Endodermal cell (in vitro differentiated cells): ENCODE measurements at regions not wholly inside any gene's neighbourhood (a gene's known extent, or its start where the extent isn't known, plus 50 kb on each side); places are given as distances from the start of the nearest gene placed in this dataset.

ENCODE experiments used
- DNase-seq: peaks from one replicate; pipeline ENCODE4 v3.0.0-alpha.2; 2017
- H3K27ac ChIP-seq: 2 replicates; pipeline ENCODE4 v1.5.1; 2013; ENCODE audit warnings: mild to moderate bottlenecking, low read depth, low read length, moderate library complexity
- H3K27me3 ChIP-seq: 2 replicates; pipeline ENCODE4 v1.6.1; 2013; ENCODE audit warnings: mild to moderate bottlenecking, low read length, moderate library complexity; ENCODE audit not compliant: insufficient read depth, control insufficient read depth, poor library complexity, severe bottlenecking
- H3K36me3 ChIP-seq: 2 replicates; pipeline ENCODE4 v1.7.0; 2013; ENCODE audit warnings: mild to moderate bottlenecking, low read length, moderate library complexity; ENCODE audit not compliant: control insufficient read depth, insufficient read depth
- H3K4me1 ChIP-seq: one replicate; pipeline ENCODE4 v1.7.0; 2013; ENCODE audit warnings: low read length; ENCODE audit not compliant: control insufficient read depth, insufficient read depth
- H3K4me3 ChIP-seq: 2 replicates; pipeline ENCODE4 v1.5.1; 2013; ENCODE audit warnings: mild to moderate bottlenecking, low read length, moderate library complexity
- H3K9ac ChIP-seq: 2 replicates; pipeline ENCODE4 v1.6.1; 2013; ENCODE audit warnings: mild to moderate bottlenecking, low read length, moderate library complexity; ENCODE audit not compliant: poor library complexity, severe bottlenecking; ENCODE audit errors: extremely low read depth
- H3K9me3 ChIP-seq: 2 replicates; pipeline ENCODE4 v1.6.1; 2013; ENCODE audit warnings: mild to moderate bottlenecking, low read length, moderate library complexity; ENCODE audit not compliant: control insufficient read depth
- H3K27ac Mint-ChIP-seq: 2 replicates; pipeline ENCODE4 v1.8.0; 2020; ENCODE audit warnings: mixed read lengths
- H3K27me3 Mint-ChIP-seq: 2 replicates; pipeline ENCODE4 v1.8.0; 2021; ENCODE audit warnings: mild to moderate bottlenecking, mixed read lengths; ENCODE audit not compliant: insufficient read depth
- H3K36me3 Mint-ChIP-seq: 2 replicates; pipeline ENCODE4 v1.8.0; 2020; ENCODE audit warnings: low read depth, mixed read lengths
- H3K4me1 Mint-ChIP-seq: 2 replicates; pipeline ENCODE4 v1.8.0; 2020; ENCODE audit warnings: mixed read lengths
- H3K4me3 Mint-ChIP-seq: 2 replicates; pipeline ENCODE4 v1.8.0; 2020; ENCODE audit warnings: mild to moderate bottlenecking, moderate library complexity, mixed read lengths
- H3K9me3 Mint-ChIP-seq: 2 replicates; pipeline ENCODE4 v1.8.0; 2020; ENCODE audit warnings: mild to moderate bottlenecking, mixed read lengths
- CTCF ChIP-seq: fragments of 200-600 bp; sonication (generic); conservative IDR thresholded peaks from 2 replicates; pipeline ENCODE4 v1.5.0; 2021; ENCODE audit warnings: antibody characterized with exemption, mild to moderate bottlenecking
- WGBS, 2 experiments: methylation state at CpG; one replicate each; pipeline versions ENCODE4 v1.1.5 to v1.1.7; 2013; ENCODE audit warnings: missing lambda C conversion rate in 2 of 2, mixed read lengths in 1 of 2; ENCODE audit not compliant: insufficient coverage in 1 of 2, insufficient read length in 1 of 2; 5-methylcytosine and 5-hydroxymethylcytosine counted together

GRCh38 chr6:170180671-170181337, 110.1 kb downstream of the DLL1 start:
- 93 to 94% methylated on average over 17 to 23 of the region's 23 CpGs for WGBS, 2 experiments
- H3K36me3 Mint-ChIP-seq, result no peaks in the 10 kb centered on the region
- Histone ChIP-seq H3K27ac (no peak overlapping the region), H3K36me3 (no peaks in the 10 kb centered on the region), H3K9ac (no peak overlapping the region), H3K4me3 (no peak overlapping the region), H3K27me3 (peaks cover 10% of the 10 kb centered on the region), H3K9me3 (no peaks in the 10 kb centered on the region), H3K4me1 (no peaks in the 10 kb centered on the region)
- H3K27me3 Mint-ChIP-seq, result peaks cover 13% of the 10 kb centered on the region
- no peaks in the 10 kb centered on the region for H3K4me1 Mint-ChIP-seq
- peaks cover 16% of the 10 kb centered on the region for H3K9me3 Mint-ChIP-seq
- no peak for TF ChIP-seq CTCF
- peak; percentile 36 for DNase-seq
- H3K4me3 Mint-ChIP-seq, result no peak overlapping the region
- no peak overlapping the region for H3K27ac Mint-ChIP-seq

DNA sequence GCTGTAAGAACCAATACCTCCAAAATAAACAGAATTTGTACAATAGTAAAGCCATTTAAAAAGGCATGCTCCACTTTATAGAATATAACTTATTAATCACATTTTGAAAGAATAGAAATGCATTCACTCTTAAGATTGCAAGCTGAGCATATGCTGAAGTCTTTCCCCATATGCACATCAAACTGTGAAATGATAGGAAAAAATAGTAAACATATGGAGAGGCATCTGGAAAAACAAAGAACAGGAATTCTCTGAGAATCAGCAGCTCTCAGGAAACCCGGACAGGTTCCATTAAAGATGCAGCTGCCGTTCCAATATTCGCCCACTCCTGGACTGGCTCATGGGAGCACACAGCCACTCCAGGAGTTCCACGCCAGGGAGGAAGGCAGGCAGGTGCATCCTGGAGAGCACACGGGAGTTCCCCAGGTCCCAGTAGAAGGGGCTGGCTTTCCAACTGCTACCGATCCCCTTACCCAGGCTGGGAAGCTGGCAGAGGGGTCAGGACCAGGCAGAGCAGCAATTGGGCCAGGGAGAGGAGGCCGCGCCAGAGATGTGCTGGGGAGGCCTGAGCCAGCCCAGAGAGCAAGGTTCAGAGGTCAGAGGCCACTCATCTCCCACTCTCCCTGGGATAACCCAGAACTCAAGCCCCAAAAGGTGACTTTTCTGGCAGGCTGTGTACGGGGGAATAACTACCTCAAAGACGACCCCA, 111.1 kb downstream of the DLL1 start:
- Histone ChIP-seq H3K36me3 (no peaks in the 10 kb centered on the region), H3K27me3 (peaks cover 10% of the 10 kb centered on the region), H3K9me3 (no peaks in the 10 kb centered on the region), H3K4me3 (no peak overlapping the region), H3K27ac (no peak overlapping the region), H3K9ac (no peak overlapping the region), H3K4me1 (no peaks in the 10 kb centered on the region)
- no peak for TF ChIP-seq CTCF
- no peaks in the 10 kb centered on the region for H3K4me1 Mint-ChIP-seq
- H3K4me3 Mint-ChIP-seq, result no peak overlapping the region
- DNase-seq, result no peak
- no peaks in the 10 kb centered on the region for H3K36me3 Mint-ChIP-seq
- H3K27me3 Mint-ChIP-seq, result peaks cover 13% of the 10 kb centered on the region
- peaks cover 16% of the 10 kb centered on the region for H3K9me3 Mint-ChIP-seq
- 92 to 96% methylated on average over 6 to 10 of the region's 10 CpGs for WGBS, 2 experiments
- H3K27ac Mint-ChIP-seq, result no peak overlapping the region

DNA sequence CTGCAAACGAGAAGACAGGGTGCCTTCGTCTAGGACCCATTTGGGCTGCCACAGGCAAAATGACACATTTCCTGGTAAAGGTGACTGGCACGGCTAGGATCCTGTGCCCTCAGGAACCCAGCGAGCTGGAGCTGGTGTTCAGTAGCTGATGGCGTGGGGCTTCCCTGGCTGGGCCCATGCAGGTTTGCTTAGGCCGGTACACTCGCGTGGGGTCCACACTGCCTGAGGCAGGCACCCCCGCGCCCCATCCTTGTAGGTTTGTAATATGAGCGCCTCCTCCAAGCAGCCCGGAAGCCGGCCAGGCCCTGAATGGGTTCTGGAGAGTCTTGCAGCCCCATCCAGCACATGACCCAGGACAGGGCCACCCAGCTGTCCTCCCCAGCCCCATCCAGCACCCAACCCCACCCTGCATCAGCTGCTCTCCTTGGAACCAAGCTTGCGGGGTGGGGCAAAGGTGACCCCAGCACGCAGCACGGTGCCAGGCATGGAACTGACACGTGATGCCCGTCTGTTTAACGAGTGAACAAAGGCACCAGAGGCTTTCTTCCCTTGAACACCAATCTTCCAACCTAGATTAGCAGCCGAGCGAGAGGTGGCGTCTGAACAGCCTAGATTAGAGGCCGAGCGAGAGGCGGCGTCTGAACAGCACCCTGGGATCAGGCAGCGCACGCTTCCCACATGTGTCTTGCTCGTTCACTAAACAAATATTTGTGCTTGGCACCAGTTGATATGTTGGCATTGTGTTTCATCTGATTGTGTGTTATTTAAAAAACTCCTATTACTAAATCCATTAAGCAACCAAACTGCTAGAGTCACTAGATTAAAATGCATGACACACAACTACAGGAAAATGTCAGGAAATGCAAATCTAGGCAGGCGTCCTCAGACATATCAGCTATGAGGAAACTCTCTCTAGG, 112.1 kb downstream of the DLL1 start:
- Histone ChIP-seq H3K27me3 (peaks cover 10% of the 10 kb centered on the region), H3K27ac (no peak overlapping the region), H3K4me3 (no peak overlapping the region), H3K36me3 (no peaks in the 10 kb centered on the region), H3K4me1 (no peaks in the 10 kb centered on the region), H3K9ac (no peak overlapping the region), H3K9me3 (no peaks in the 10 kb centered on the region)
- Mint-ChIP-seq H3K27me3 (peaks cover 13% of the 10 kb centered on the region), H3K27ac (no peak overlapping the region), H3K36me3 (no peaks in the 10 kb centered on the region), H3K4me3 (no peak overlapping the region), H3K4me1 (no peaks in the 10 kb centered on the region), H3K9me3 (peaks cover 16% of the 10 kb centered on the region)
- WGBS, 2 experiments, result 92 to 95% methylated on average over 17 to 30 of the region's 30 CpGs
- DNase-seq, result peak; percentile 41
- no peak for TF ChIP-seq CTCF
